ENCODE measurements at regions not wholly inside any gene's neighbourhood (a gene's known extent, or its start where the extent isn't known, plus 50 kb on each side); places are given as distances from the start of the nearest gene placed in this dataset.

GRCh38 chr1:38433084-38433722, 386.6 kb upstream of the POU3F1 start:
- TF ChIP-seq CTCF (IDR thresholded peaks at IDR 0.05; ENCODE audit: insufficient read depth, low read length, poor library complexity, severe bottlenecking) (no peak), EZH2phosphoT487 (conservative IDR thresholded peaks at IDR 0.05; ENCODE audit: low read length) (no peak)
